ENCODE measurements at regions not wholly inside any gene's neighbourhood (a gene's known extent, or its start where the extent isn't known, plus 50 kb on each side); places are given as distances from the start of the nearest gene placed in this dataset.
"Not testable (repeated sequence)": the region's sequence is repeated elsewhere in the genome, so short reads cannot be mapped to it uniquely, and the experiment has no call there.

- no peak for ATAC-seq
- no peak for DNase-seq (ENCODE audit: low spot score)
Observed at GRCh38 chr6:137968455-137968804, 101.4 kb downstream of the TNFAIP3 start.

- ATAC-seq = no peak
- DNase-seq (ENCODE audit: low spot score) = no peak
Observed at GRCh38 chr6:137968901-137969300, 101.8 kb downstream of the TNFAIP3 start.

GRCh38 chr6:137969874-137970273, 102.8 kb downstream of the TNFAIP3 start:
- ATAC-seq (no peak), DNase-seq (ENCODE audit: low spot score) (no peak)

- DNase-seq (ENCODE audit: low spot score) (no peak), ATAC-seq (no peak)
Observed at GRCh38 chr6:137970368-137970767, 103.3 kb downstream of the TNFAIP3 start.

- DNase-seq (ENCODE audit: low spot score) = no peak
- no peak for ATAC-seq
Observed at GRCh38 chr6:137973201-137973600, 106.1 kb downstream of the TNFAIP3 start.

GRCh38 chr6:137975188-137975940, 108.3 kb downstream of the TNFAIP3 start:
- DNase-seq (ENCODE audit: low spot score) (no peak), ATAC-seq (peak; percentile 31)

- ATAC-seq (no peak), DNase-seq (ENCODE audit: low spot score) (no peak)
Observed at GRCh38 chr6:137976430-137976829, 109.4 kb downstream of the TNFAIP3 start.

- no peak for DNase-seq (ENCODE audit: low spot score)
- ATAC-seq = no peak
Observed at GRCh38 chr6:137977206-137977605, 110.1 kb downstream of the TNFAIP3 start.

GRCh38 chr6:137977814-137978213, 110.8 kb downstream of the TNFAIP3 start:
- DNase-seq (ENCODE audit: low spot score) (no peak), ATAC-seq (no peak)

- no peak for DNase-seq (ENCODE audit: low spot score)
- no peak for ATAC-seq
Observed at GRCh38 chr6:137978252-137978896, 111.3 kb downstream of the TNFAIP3 start.

- DNase-seq (ENCODE audit: low spot score); ATAC-seq: not testable (repeated sequence)
Observed at GRCh38 chr6:137979263-137979662, 112.2 kb downstream of the TNFAIP3 start.

GRCh38 chr6:137980777-137981176, 113.7 kb downstream of the TNFAIP3 start:
- no peak for DNase-seq (ENCODE audit: low spot score)
- no peak for ATAC-seq

GRCh38 chr6:137981758-137982157, 114.7 kb downstream of the TNFAIP3 start:
- DNase-seq (ENCODE audit: low spot score) = no peak
- ATAC-seq = no peak

- no peak for ATAC-seq
- DNase-seq (ENCODE audit: low spot score) = no peak
Observed at GRCh38 chr6:137982418-137983189, 115.5 kb downstream of the TNFAIP3 start.

GRCh38 chr6:137983269-137983668, 116.2 kb downstream of the TNFAIP3 start:
- DNase-seq (ENCODE audit: low spot score) (no peak), ATAC-seq (no peak)

- ATAC-seq = no peak
- DNase-seq (ENCODE audit: low spot score) = no peak
Observed at GRCh38 chr6:137989664-137990063, 117.6 kb downstream of the PERP start.

- DNase-seq (ENCODE audit: low spot score) (no peak), ATAC-seq (no peak)
Observed at GRCh38 chr6:137995371-137995770, 111.8 kb downstream of the PERP start.

- DNase-seq (ENCODE audit: low spot score) (no peak), ATAC-seq (no peak)
Observed at GRCh38 chr6:137998461-137999019, 108.7 kb downstream of the PERP start.

- DNase-seq (ENCODE audit: low spot score) (no peak), ATAC-seq (no peak)
Observed at GRCh38 chr6:137999815-138000214, 107.4 kb downstream of the PERP start.

- DNase-seq (ENCODE audit: low spot score) (no peak), ATAC-seq (no peak)
Observed at GRCh38 chr6:138000941-138001340, 106.3 kb downstream of the PERP start.

- DNase-seq (ENCODE audit: low spot score) (peak; percentile 55), ATAC-seq (peak; percentile 92)
Observed at GRCh38 chr6:138001750-138002349, 105.4 kb downstream of the PERP start.
